ENCODE measurements at regions not wholly inside any gene's neighbourhood (a gene's known extent, or its start where the extent isn't known, plus 50 kb on each side); places are given as distances from the start of the nearest gene placed in this dataset.
"Not testable (repeated sequence)": the region's sequence is repeated elsewhere in the genome, so short reads cannot be mapped to it uniquely, and the experiment has no call there.

GRCh38 chr4:154164931-154165839 is 326.4 kb downstream of the DCHS2 start:
- DNase-seq: no peak

- no peak for DNase-seq
Measured at GRCh38 chr4:154160519-154161301, 330.9 kb downstream of the DCHS2 start.

DNA sequence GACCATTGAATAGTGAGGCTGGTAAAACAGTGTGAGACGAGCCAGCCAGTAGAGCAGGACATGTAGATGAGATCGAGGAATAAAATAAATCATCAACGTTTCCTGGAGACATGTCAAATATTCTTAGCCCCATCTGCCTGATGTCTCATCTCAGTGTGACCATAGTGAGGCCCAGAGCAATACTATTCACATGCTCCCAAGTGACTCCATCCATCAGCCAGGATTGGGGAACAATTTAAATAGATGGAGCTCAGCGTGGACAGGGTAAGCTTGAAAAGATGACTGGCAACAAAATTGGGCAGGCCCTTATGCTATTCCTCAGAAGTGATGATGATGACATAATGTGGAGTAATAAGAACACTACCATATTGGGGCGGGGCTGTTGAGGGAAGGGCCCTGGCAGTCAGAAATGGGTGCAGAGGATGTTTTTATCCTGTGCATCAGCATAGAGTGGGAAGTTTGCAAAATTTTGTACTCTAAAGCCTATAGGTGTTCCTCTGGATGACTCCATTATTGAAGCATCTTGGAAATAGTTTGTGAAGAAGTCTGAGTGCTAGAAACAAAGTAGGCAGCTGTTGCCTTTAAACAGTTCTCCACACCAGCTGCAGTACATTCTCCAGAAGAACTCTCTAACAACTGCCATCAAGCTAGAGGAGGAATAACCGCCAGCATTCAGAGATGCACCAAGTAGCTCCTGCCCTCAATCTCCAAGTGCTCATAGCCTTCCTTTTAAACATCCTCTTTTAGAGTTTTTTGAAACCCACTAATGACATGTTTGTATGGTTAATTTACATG is 333.0 kb downstream of the DCHS2 start:
- no peak for DNase-seq

DNA sequence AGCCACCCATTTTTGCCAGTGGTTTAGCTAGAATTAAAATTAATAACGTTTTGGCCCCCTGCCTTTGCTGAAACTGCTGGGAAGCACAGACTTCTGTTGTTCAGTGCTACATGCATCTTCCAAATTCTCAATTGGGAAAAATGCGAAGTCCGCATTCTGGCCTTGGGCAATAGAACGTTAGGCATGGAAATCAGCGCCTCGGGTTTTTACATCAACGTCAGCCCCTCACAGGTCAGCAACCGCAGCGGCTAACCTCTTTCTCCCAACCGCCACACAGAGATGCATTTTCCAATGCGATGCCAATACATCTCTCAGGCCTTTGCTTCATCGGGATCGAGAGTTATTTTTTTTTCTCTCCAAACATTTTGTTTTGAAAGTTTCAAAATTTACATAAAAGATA is 339.1 kb downstream of the DCHS2 start:
- DNase-seq: no peak

GRCh38 chr4:154149236-154149635 is 342.4 kb downstream of the DCHS2 start:
- DNase-seq: not testable (repeated sequence)

DNA sequence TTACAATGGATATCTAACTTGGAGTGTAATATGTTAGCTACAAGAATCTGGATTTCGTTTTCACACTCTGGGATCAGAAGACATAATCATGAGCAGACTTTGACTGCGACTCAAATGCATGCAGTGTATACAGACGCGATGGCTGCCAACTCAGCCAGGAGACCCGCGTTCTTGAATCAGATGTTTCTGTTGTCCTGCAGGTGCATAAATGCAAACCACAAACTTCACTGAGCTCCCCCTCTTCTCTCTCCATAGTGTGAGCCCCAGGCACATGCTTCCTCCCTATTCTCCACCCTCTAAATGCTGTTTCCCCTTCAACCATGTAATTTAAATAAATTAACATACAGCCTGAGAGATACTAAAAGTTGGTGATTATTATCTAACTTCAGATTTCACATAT is 347.9 kb downstream of the DCHS2 start:
- DNase-seq: no peak

- no peak for DNase-seq
Measured at GRCh38 chr4:154142664-154143063, 348.9 kb downstream of the DCHS2 start.

GRCh38 chr4:154140869-154141268 is 350.7 kb downstream of the DCHS2 start:
- DNase-seq: no peak

DNA sequence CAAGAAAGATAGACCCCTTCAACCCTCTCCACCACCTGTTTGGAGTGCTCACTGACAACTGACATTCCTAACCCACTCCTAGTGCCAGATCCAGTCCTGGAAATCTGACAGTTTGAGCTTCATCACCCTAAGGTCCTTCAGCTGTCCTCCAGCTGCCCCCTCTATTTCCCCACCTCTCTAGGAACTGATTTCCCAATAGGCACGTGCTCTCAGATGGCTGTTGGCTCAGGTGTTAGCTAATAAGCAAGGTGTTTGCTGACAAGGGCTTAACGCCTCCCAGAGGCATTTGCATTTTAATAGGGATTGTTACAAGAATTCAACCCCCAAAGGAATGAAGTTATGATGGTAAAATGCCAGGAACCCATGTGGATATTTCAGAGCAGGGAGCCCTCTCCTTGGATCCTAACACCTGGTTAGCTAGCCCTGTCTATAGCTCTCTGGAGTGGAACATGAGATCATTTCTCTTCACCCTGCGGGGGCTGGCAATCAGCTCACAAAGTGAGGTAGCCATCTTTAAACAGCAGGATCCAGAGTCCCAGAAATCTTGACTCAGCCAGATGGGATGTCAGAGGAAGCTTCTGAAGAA is 348.5 kb upstream of the SFRP2 start:
- no peak for DNase-seq

- no peak for DNase-seq
Measured at GRCh38 chr4:154135576-154135975, 346.7 kb upstream of the SFRP2 start.

- no peak for DNase-seq
Measured at GRCh38 chr4:154132406-154132805, 343.5 kb upstream of the SFRP2 start.

- DNase-seq: no peak
Measured at GRCh38 chr4:154126276-154126675, 337.4 kb upstream of the SFRP2 start.

- DNase-seq: no peak
Measured at GRCh38 chr4:154125340-154125739, 336.5 kb upstream of the SFRP2 start.

GRCh38 chr4:154124539-154125255 is 335.8 kb upstream of the SFRP2 start:
- DNase-seq: no peak

DNA sequence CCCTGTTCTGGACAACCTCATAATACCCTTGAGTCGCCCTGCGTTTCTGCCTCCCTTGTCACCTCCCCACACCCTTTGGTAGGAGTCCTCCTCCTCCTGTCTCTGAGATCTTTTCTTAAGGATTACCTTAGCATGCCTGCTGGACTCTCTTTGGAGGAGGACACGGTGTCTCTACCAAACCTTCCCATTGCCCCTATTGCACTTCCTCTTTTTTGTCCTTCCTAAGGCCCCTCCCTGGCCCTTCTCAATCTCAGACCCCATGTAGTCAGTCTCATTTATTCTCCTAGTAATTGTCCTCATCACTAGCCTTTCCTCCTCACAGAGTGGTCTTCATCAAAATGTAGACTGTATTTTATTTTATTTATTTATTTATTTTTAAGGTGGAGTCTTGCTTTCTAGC is 335.0 kb upstream of the SFRP2 start:
- DNase-seq: no peak

- no peak for DNase-seq
Measured at GRCh38 chr4:154120690-154121345, 331.9 kb upstream of the SFRP2 start.

GRCh38 chr4:154120006-154120676 is 331.3 kb upstream of the SFRP2 start:
- DNase-seq: no peak

DNA sequence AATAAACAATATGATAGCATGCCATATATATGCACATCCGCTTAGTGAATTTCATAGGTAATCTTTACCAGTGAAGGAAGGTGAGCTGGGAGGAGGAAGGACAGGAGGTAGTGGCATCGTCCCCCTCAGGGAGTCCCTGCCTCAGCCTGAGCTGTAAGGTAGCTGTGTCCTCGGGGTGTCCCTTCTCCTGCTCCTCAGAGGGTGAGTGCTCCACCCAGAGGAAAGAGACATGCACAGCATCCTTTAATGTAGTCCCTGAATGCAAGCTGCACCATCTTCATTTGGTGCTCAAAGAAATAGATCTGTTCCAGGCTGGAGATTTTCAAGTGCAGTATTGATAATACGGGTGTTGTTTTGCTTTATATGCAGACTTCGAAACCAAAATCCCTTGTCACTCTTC is 330.4 kb upstream of the SFRP2 start:
- no peak for DNase-seq

DNA sequence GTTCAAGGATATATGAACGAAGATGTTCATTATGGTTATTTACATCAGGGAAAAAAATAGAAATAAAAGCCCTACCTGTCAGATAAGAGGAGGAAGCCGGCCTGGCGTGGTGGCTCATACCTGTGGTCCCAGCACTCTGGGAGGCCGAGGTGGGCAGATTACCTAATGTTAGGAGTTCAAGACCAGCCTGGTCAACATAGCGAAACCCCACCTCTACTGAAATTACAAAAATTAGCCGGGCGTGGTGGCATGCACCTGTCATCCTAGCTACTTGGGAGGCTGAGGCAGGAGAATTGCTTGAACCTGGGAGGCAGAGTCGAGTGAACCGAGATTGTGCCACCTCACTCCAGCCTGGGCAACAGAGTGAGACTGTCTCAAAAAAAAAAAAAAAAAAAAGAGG is 328.8 kb upstream of the SFRP2 start:
- not testable (repeated sequence) for DNase-seq

DNA sequence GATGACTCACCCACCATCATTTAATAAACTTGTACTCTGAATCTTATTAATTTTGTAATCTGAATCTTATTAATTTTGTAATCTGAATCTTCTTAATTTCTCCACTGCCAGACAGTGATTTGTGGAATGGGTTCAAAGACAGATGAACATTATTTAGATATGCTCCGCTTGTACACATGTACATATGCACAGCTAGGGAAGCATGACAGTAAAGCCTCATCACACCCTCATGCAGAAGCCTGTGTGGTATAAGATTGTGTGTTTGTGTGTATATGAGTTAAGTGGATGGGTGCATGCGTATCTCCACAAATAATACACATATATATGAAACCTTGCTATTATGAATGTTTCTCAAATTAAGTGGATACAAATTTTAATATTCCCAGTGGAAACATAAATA is 318.5 kb upstream of the SFRP2 start:
- DNase-seq: no peak

DNA sequence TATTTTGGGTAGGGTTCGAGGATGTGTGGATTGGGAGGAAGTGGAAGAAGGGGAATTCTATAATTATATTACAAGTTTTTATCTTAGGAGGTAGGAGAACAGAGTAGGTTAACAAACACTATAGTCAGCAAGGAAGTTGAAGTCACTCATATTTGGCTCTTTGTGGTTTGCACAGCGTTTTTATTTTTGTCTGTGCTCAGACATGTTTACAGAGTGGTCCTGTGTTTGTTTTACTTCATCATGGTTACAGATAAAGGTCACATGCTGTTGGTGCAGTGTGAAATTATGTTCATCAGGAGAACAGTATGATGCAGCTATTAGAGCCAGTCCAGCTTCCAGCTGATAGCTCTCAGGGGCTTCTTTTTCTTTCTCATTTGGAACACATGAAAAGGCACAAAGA is 299.9 kb upstream of the SFRP2 start:
- no peak for DNase-seq

All from activated T-cell treated with anti-CD3 and anti-CD28 coated beads, Interleukin-2, amount 50 U/mL, for 1 hour (primary cell).